Pons (tissue), 1 donor: ENCODE measurements at regions not wholly inside any gene's neighbourhood (a gene's known extent, or its start where the extent isn't known, plus 50 kb on each side); places are given as distances from the start of the nearest gene placed in this dataset.

Source experiments
- DNase-seq: peaks from one replicate; pipeline ENCODE4 v3.0.0-alpha.2; 2016; ENCODE audit warnings: low spot score

GRCh38 chr5:56622141-56622540 is 193.2 kb upstream of the MAP3K1 start:
- DNase-seq, result no peak

DNA sequence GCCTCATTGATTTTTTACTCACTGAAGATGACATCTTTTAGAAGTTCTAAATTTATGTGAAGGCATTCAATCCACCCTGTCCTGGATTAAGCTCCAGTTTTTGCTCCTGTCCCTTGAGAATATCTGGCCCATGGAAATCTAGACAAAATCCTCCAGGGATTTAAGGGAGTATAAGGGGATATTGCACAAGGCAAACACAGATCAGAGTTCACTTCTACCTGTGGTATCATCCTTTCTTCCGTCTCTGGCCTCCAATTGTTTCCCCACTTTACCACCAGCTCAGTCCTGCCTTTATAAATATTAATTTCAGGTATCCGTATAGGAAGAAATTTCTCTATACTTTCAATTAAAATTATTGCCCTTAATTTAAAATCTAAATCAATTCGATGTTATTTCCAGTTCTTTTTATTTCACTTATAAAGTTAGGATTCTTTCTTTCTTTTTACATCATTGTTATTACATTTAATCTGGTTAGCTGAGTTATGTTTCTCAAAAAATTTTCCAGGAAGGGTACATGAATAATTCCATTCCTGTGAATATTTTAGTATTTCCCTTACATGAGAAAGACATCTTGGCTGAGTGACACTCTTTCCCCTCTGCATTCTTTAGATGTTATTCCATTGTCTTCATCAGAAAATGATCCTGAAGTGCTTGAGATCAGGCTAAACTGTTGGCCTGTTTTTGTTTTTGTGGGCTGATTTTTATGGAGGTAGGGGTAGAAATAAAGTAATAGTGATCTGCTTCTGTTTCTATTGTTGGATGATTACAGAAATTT is 194.3 kb upstream of the MAP3K1 start:
- no peak for DNase-seq

- DNase-seq, result no peak
These were observed 197.4 kb upstream of the MAP3K1 start for GRCh38 chr5:56617998-56618397.

DNA sequence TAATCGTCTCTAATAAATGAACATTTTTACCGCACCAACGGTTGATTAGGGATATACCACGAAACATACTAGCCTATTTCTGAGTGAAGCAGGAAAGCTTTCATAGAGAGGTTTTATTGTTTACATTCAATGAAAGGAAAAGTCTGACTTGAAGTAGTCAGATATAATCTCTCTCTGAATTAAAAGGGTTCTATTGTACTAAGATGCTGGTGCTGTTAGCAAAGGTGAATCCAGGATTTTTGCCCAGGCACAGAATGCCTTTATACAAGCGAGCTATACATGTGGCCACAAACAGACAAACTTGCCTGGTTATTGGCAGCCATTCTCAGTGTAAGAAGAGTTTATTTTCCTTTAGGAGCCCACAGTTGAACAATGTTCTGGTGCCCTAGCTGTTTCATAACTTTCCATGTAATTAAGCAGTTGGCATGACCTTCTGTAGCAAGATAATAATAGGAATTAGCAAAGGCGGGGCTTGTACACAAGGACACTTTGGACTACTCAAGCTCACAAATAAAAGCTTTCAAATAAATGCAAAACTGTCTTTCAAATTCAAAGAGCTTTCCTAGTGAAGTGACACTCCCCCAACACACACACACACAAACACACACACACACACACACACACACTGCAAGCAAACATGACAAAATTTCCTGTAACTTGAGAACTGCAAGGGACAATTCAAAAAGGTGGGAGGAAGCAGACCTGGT is 198.7 kb upstream of the MAP3K1 start:
- DNase-seq, result no peak

DNA sequence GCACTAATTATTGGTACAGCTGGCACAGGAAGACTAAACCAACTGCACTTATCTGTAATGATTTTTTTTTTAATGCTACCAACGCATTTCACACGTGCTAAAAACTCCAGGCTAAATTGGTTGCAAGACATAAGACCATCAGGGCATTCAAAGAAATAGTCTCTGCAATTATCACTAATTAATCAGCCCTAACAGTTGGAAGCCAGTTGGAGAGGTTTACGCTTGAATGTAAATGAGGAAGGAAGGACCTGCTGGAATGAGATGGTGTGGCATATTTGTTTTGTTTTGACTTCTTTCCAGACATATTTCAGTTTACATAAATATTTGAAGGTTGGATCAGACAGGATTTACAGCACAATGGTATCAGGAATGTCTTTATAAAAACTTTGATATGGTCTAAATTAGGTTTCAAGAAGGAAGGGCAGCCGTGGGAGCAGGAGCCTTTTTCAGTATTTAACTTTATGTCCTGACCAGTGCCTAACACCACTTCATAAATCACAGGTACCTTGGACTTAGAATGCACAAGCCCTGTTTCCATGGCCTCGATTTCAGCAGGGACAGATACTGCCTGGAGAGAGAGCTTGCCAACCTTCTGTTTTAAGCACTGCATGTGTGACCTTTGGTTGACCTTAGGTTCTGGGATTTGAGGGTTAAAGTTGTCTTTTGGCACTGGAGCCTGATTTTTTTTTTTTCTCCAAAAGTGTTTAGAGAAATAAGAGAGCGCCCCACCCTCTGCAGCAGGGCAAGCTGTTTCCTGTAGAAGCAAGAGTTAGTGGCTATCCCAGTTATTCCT is 199.8 kb upstream of the MAP3K1 start:
- DNase-seq, result no peak

DNA sequence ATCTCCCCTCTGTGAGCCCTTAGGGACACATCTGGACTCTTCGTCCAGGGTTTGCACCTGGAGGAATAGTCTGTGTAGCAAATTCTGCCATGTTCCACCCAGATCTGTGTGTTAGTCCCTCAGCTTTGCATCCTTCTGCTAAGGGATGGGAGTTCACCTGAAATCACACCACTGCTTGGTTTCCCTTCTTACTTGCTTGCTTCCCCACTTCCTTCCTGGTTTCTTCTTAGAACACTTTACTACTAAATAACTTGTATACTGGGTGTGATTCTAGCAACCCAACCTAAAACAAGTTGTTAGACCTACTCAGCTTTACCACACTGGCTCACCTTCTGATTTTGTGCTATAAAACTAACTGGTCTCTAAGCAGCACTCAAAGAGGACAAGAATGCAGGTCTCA is 202.6 kb upstream of the MAP3K1 start:
- no peak for DNase-seq

GRCh38 chr5:56612353-56612752 is 203.0 kb upstream of the MAP3K1 start:
- no peak for DNase-seq

DNA sequence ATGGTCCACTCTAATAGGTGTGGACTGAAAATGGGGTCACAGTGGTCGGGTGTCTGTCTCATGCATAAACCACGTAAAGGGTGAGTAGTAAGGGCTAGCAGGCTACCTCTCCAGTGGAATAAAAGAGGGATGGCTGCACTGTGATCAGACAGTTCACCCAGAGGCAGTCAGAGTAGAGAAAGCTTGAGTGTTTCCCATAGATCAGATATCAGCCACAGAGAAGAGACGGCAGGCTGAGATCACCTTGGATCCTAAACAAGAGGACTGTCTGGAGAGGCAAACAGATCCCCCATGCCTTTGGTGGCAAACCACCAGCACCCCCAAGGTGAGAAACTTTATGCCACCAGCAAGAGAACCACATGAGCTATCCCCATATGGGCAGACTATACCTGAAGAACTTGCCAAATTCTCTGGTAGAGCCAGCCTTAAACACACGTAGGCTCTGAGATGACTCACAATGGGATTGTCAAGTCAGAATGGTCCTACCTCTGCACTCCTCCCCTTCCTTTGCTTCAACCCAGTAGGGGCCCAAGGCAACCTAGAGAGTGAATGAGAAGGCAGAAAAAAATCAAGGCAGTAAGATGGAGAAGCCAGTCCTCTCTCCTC is 205.2 kb upstream of the MAP3K1 start:
- no peak for DNase-seq

GRCh38 chr5:56608217-56608925 is 207.0 kb upstream of the MAP3K1 start:
- DNase-seq, result peak; percentile 18

DNA sequence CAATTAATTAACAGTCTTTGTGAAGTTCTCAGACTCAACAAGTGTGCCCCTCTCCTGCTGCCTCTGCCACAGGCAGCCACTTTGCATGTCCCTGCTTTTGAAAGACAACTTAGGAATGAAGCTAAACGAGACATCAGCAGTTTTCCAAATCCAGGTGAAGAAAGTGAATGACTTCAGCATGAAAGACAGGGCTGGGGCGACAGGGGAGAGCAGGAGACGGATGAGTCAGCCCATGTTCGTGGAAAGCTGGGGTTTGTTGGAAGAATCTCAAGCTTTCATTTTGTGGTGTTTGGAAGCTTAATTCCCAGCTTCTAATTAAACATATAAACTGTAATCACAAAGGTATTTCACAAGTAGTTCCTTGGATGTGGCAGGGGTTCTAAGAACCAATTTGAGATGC is 207.8 kb upstream of the MAP3K1 start:
- no peak for DNase-seq

DNA sequence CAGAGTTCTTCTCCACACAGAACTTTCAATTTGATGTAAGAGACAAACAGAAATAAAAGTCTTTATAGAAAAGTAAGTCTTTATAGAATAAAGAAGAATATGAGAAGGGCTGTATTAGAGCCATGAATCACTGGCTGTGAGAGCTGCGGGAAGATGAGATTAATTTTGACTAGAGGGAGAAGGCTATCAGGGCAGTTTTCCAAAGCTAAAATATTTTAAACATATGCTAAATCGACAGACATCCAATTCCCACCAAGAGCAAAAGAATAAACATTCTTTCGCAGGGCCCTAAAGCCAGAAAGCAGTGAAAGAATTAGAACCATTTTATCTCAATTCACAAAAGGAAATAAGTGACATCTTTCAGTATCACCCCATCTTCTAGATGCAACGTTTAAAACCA is 208.3 kb upstream of the MAP3K1 start:
- DNase-seq, result no peak

GRCh38 chr5:56606192-56606591 is 209.2 kb upstream of the MAP3K1 start:
- DNase-seq, result no peak

GRCh38 chr5:56605231-56605630 is 210.1 kb upstream of the MAP3K1 start:
- DNase-seq, result no peak

- no peak for DNase-seq
These were observed 213.7 kb upstream of the MAP3K1 start for GRCh38 chr5:56601641-56602071.

GRCh38 chr5:56598941-56599340 is 216.4 kb upstream of the MAP3K1 start:
- DNase-seq, result no peak

GRCh38 chr5:56596155-56596554 is 219.2 kb upstream of the MAP3K1 start:
- DNase-seq, result no peak

- no peak for DNase-seq
These were observed 219.8 kb upstream of the MAP3K1 start for GRCh38 chr5:56595566-56595965.

- no peak for DNase-seq
These were observed 220.6 kb upstream of the MAP3K1 start for GRCh38 chr5:56594792-56595191.

DNA sequence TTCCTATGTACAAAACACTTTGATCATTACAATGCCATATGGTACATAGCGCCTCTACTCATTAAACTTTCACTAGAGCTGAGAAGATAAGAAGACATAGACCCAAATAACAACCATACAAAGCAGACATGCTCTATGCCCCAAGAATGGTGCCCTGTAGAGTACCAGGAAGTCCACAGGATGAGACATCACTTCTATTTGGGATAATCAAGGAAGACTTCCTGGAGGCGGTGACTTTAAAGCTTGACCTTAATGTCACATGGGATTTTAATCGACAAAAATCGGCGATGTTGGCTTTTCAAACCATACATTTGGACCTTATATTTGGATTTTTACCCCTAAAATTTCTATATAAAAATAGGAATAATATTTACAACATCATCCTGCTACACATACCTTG is 224.3 kb upstream of the MAP3K1 start:
- no peak for DNase-seq

DNA sequence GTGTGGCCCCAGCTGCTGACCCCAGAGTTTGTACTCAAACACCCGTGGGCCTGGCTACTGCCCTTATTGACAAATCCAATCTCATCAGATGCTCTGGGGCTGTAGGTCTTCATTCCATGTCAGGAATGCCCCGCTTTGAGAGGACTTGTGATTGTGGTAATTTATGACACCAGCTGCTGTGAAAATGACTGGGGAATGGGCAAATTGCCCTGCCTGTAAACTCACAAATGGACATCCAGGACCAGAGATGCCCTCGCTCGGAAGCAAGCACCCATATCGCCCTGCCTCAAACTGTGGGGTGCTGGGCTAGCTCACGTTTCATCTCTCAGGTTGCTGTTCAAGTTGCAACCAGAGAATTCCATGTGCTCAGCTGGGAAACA is 225.9 kb upstream of the MAP3K1 start:
- no peak for DNase-seq

DNA sequence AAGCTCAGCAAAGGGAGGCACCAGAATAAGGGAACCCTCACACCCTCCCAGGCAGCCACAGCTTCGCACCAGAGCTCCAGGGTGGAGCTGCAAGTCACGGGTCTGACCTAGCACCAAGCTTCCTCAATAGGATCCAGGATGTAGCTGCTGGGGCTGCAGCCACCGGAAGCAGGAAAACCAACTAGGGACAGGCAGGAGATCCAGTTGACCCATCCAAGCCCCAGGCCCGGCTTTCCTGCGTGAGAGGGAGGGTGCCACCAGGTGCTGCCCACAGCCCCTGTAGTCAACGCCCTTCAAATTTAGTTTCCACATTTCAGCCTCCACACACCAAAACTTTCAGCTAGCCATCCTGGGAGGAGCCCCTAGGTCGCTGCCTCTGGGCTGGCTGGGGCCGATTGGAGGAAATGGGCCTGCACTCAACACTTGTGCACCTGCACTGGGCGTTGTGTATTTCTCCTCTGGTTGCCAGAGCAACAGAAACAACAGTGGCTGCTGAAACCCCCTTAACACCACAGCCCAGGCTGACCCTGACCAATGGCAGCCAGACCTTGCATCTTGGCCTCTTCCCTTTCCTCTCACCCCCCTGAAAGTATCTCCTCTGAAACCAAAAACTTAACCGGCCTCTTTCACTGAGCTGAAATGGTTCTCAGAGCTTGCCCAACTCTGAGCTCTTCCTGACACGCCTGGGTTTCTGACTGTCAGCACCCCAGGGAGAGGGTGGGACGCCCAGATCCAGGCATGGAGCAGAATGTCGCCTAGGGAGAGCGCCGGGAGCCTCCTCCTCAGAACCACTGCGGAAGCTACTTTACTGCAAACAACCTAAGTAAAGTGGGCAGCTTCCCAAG is 226.5 kb upstream of the MAP3K1 start:
- DNase-seq, result no peak
